ENCODE measurements at regions not wholly inside any gene's neighbourhood (a gene's known extent, or its start where the extent isn't known, plus 50 kb on each side); places are given as distances from the start of the nearest gene placed in this dataset.

DNA sequence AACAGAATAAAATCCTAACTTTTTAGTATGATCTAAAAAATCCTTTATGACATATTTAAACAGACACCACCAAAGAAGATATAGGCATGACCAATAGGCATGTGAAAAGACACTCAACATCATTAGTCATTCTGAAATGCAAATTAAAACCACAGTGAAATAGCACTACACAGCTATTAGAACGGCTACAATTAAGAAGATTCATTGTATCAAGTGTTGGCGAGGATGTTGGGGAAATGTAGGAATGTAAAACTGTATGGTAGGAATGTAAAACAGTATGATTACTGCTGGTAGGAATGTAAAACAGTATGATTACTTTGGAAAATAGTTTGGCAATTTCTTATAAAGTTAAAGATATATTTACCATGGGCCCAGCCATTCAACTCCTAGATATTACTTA, 253.3 kb upstream of the TCF4 start:
- no peak for TF ChIP-seq POLR2A (IDR thresholded peaks at IDR 0.05)
- TF ChIP-seq, protein P1, sequence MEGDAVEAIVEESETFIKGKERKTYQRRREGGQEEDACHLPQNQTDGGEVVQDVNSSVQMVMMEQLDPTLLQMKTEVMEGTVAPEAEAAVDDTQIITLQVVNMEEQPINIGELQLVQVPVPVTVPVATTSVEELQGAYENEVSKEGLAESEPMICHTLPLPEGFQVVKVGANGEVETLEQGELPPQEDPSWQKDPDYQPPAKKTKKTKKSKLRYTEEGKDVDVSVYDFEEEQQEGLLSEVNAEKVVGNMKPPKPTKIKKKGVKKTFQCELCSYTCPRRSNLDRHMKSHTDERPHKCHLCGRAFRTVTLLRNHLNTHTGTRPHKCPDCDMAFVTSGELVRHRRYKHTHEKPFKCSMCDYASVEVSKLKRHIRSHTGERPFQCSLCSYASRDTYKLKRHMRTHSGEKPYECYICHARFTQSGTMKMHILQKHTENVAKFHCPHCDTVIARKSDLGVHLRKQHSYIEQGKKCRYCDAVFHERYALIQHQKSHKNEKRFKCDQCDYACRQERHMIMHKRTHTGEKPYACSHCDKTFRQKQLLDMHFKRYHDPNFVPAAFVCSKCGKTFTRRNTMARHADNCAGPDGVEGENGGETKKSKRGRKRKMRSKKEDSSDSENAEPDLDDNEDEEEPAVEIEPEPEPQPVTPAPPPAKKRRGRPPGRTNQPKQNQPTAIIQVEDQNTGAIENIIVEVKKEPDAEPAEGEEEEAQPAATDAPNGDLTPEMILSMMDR (IDR thresholded peaks at IDR 0.05) = no peak
